Natural killer cell (primary cell): ENCODE measurements at regions not wholly inside any gene's neighbourhood (a gene's known extent, or its start where the extent isn't known, plus 50 kb on each side); places are given as distances from the start of the nearest gene placed in this dataset.

Experiments
- ATAC-seq, 3 donors: fragments of 150-1000 bp in 2 of 3; fragments of 200-7000 bp in 1 of 3; cut with Tn5 transposase; 1 replicate in 1 of 3; 2 replicates in 2 of 3; pipeline ENCODE4 v1.10.0; 2021; ENCODE audit warnings: mild to moderate bottlenecking in 2 of 3, moderate library complexity in 2 of 3
- DNase-seq, 2 donors: peaks; one replicate each; pipeline versions ENCODE4 v3.0.0 to v3.0.0-alpha.2; 2013 to 2021; ENCODE audit warnings: mixed read lengths in 1 of 2
- H3K27ac ChIP-seq: one replicate; pipeline ENCODE4 v1.5.1; 2013; ENCODE audit warnings: mild to moderate bottlenecking, low read length
- H3K27me3 ChIP-seq: one replicate; pipeline ENCODE4 v1.6.1; 2013; ENCODE audit warnings: low read length; ENCODE audit not compliant: control insufficient read depth, insufficient read depth
- H3K36me3 ChIP-seq: one replicate; pipeline ENCODE4 v1.6.1; 2013; ENCODE audit warnings: low read length; ENCODE audit not compliant: control insufficient read depth, insufficient read depth
- H3K4me1 ChIP-seq: one replicate; pipeline ENCODE4 v1.6.1; 2013; ENCODE audit warnings: low read length; ENCODE audit not compliant: control insufficient read depth, insufficient read depth
- H3K4me3 ChIP-seq: one replicate; pipeline ENCODE4 v1.5.1; 2013; ENCODE audit warnings: low read length
- H3K9me3 ChIP-seq: one replicate; pipeline ENCODE4 v1.6.1; 2013; ENCODE audit warnings: low read length; ENCODE audit not compliant: control insufficient read depth, insufficient read depth
- H3K27ac Mint-ChIP-seq, 2 donors: one replicate each; pipeline ENCODE4 v1.8.0; 2022; ENCODE audit warnings: mild to moderate bottlenecking in 2 of 2, mixed read lengths in 2 of 2, moderate library complexity in 1 of 2
- H3K27me3 Mint-ChIP-seq, 2 donors: one replicate each; pipeline ENCODE4 v1.8.0; 2022; ENCODE audit warnings: low read depth in 2 of 2, mixed read lengths in 2 of 2
- H3K36me3 Mint-ChIP-seq: one replicate; pipeline ENCODE4 v1.8.0; 2022; ENCODE audit warnings: mixed read lengths
- H3K4me1 Mint-ChIP-seq, 2 donors: one replicate each; pipeline ENCODE4 v1.8.0; 2022; ENCODE audit warnings: mixed read lengths in 2 of 2
- H3K4me3 Mint-ChIP-seq: one replicate; pipeline ENCODE4 v1.8.0; 2022; ENCODE audit warnings: mild to moderate bottlenecking, moderate library complexity, mixed read lengths
- H3K9me3 Mint-ChIP-seq, 2 donors: one replicate each; pipeline ENCODE4 v1.8.0; 2022; ENCODE audit warnings: mixed read lengths in 2 of 2
- CTCF ChIP-seq: fragments of 200-600 bp; IDR thresholded peaks from one replicate; pipeline ENCODE4 v1.8.0; 2022; ENCODE audit warnings: antibody characterized with exemption
- WGBS: methylation state at CpG from one replicate; pipeline ENCODE4 v1.1.7; 2013; ENCODE audit warnings: missing lambda C conversion rate; ENCODE audit not compliant: insufficient coverage; 5-methylcytosine and 5-hydroxymethylcytosine counted together
- intact Hi-C: fragments of 100-400 bp; cut with micrococcal nuclease; formaldehyde crosslinking; loops from one replicate; pipeline ENCODE4 v1.14.2; 2022

GRCh38 chr3:176416870-176417269, 780.4 kb downstream of the TBL1XR1 start:
- no peak for TF ChIP-seq CTCF
- ATAC-seq = no peak
- no peak for DNase-seq
- H3K9me3 Mint-ChIP-seq = peaks cover 13 to 14% of the 10 kb centered on the region in 2 donors
- no peaks in the 10 kb centered on the region for H3K36me3 ChIP-seq
- H3K27me3 Mint-ChIP-seq = no peaks in the 10 kb centered on the region
- H3K27me3 ChIP-seq = no peaks in the 10 kb centered on the region
- no peak overlapping the region for H3K4me3 ChIP-seq
- H3K27ac ChIP-seq = no peak overlapping the region
- no peaks in the 10 kb centered on the region for H3K4me1 Mint-ChIP-seq
- H3K27ac Mint-ChIP-seq = no peak overlapping the region
- H3K9me3 ChIP-seq = peaks cover 3% of the 10 kb centered on the region
- 76% methylated on average over 3 of the region's 3 CpGs for WGBS
- H3K36me3 Mint-ChIP-seq = no peaks in the 10 kb centered on the region
- H3K4me1 ChIP-seq = no peaks in the 10 kb centered on the region
- intact Hi-C loops = no loop called here
- H3K4me3 Mint-ChIP-seq = no peak overlapping the region

GRCh38 chr3:176415661-176416295, 781.5 kb downstream of the TBL1XR1 start:
- H3K9me3 Mint-ChIP-seq = peaks cover 14 to 18% of the 10 kb centered on the region in 2 donors
- Histone ChIP-seq H3K27me3 (no peaks in the 10 kb centered on the region), H3K36me3 (no peaks in the 10 kb centered on the region), H3K9me3 (peaks cover 3% of the 10 kb centered on the region), H3K4me1 (no peaks in the 10 kb centered on the region), H3K27ac (no peak overlapping the region), H3K4me3 (no peak overlapping the region)
- H3K4me1 Mint-ChIP-seq = no peaks in the 10 kb centered on the region
- DNase-seq = no peak
- H3K27ac Mint-ChIP-seq = no peak overlapping the region
- no peak for ATAC-seq
- TF ChIP-seq CTCF = no peak
- no peak overlapping the region for H3K4me3 Mint-ChIP-seq
- H3K36me3 Mint-ChIP-seq = no peaks in the 10 kb centered on the region
- intact Hi-C loops = no loop called here
- H3K27me3 Mint-ChIP-seq = no peaks in the 10 kb centered on the region
- 92% methylated on average over 4 of the region's 4 CpGs for WGBS

- no peaks in the 10 kb centered on the region for H3K27me3 ChIP-seq
- no peaks in the 10 kb centered on the region for H3K27me3 Mint-ChIP-seq
- H3K4me3 Mint-ChIP-seq = no peak overlapping the region
- H3K9me3 ChIP-seq = peaks cover 3% of the 10 kb centered on the region
- no peak for TF ChIP-seq CTCF
- H3K27ac Mint-ChIP-seq = no peak overlapping the region
- intact Hi-C loops = no loop called here
- H3K9me3 Mint-ChIP-seq = peaks cover 14 to 15% of the 10 kb centered on the region in 2 donors
- WGBS = 87% methylated on average over 1 of the region's 3 CpGs
- H3K4me1 Mint-ChIP-seq = no peaks in the 10 kb centered on the region
- DNase-seq (no peak), ATAC-seq (no peak)
- no peaks in the 10 kb centered on the region for H3K4me1 ChIP-seq
- H3K4me3 ChIP-seq = no peak overlapping the region
- H3K36me3 Mint-ChIP-seq = no peaks in the 10 kb centered on the region
- no peaks in the 10 kb centered on the region for H3K36me3 ChIP-seq
- no peak overlapping the region for H3K27ac ChIP-seq
Observed at GRCh38 chr3:176412771-176413170, 784.5 kb downstream of the TBL1XR1 start.

GRCh38 chr3:176403531-176403930, 793.8 kb downstream of the TBL1XR1 start:
- Histone ChIP-seq H3K36me3 (no peaks in the 10 kb centered on the region), H3K4me1 (no peaks in the 10 kb centered on the region), H3K4me3 (no peak overlapping the region), H3K9me3 (peaks cover 3% of the 10 kb centered on the region), H3K27me3 (no peaks in the 10 kb centered on the region), H3K27ac (no peak overlapping the region)
- Mint-ChIP-seq H3K36me3 (no peaks in the 10 kb centered on the region), H3K4me3 (no peak overlapping the region), H3K27ac (no peak overlapping the region), H3K4me1 (no peaks in the 10 kb centered on the region), H3K9me3 (peaks cover 7 to 19% of the 10 kb centered on the region in 2 donors), H3K27me3 (no peaks in the 10 kb centered on the region)
- intact Hi-C loops = no loop called here
- DNase-seq (no peak), ATAC-seq (no peak)
- no peak for TF ChIP-seq CTCF
- WGBS = 100% methylated on average over 1 of the region's 1 CpG
